ENCODE measurements at regions not wholly inside any gene's neighbourhood (a gene's known extent, or its start where the extent isn't known, plus 50 kb on each side); places are given as distances from the start of the nearest gene placed in this dataset.

DNA sequence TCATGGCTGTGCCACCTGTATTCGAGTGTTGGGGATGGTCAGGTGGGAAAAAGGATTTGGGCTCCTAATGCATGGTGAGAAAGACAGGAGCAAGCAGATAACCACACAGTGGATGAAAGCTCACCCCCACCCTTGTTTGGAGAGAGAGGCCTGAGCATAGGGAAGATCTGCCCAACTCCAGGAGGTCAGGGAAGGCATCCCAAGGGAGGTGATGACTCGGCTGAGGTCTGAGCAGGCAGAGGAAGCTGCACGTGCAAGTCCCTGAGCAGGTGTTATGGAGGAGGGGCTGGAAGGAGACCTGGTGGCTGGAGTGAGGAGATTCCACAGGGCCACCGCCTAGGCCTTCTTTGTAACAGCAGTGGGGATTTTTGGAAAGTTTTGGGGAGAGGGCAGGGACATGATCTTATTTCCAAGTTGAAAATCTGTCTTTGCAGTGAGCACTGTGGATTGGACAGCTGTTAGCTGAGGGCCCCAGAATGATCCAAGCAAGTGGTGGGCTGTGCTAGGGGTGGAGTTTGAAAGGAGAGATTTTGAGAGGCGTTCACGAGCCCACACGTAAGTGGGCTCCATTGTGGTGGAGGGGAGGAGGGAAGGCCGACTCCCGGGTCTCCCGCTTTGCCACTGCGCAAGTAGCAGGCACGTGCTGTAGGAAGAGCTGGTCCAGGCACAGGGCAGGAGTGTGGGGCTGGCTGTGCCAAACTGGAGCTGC lies 228.5 kb downstream of the GLI2 start:
- TF ChIP-seq YY1 (IDR thresholded peaks at IDR 0.05; ENCODE audit: insufficient read depth, insufficient read length) (no peak), ZNF274 (IDR thresholded peaks at IDR 0.05; ENCODE audit: low read depth, low read length) (no peak), SUZ12 (IDR thresholded peaks at IDR 0.05; ENCODE audit: extremely low read depth, insufficient read depth, insufficient read length) (no peak)
